ENCODE measurements at regions not wholly inside any gene's neighbourhood (a gene's known extent, or its start where the extent isn't known, plus 50 kb on each side); places are given as distances from the start of the nearest gene placed in this dataset.

GRCh38 chr2:75432761-75433361, 127.9 kb downstream of the EVA1A start:
- no peaks in the 10 kb centered on the region; the same call in 1 of the 2 replicates for H3K9me2 ChIP-seq (ENCODE audit: insufficient read depth)
- H4K20me1 ChIP-seq (replicated peaks; ENCODE audit: insufficient read depth), result no peaks in the 10 kb centered on the region
- Mint-ChIP-seq H3K4me3 (no peak overlapping the region), H3K27ac (no peak overlapping the region), H3K4me1 (peaks cover 44% of the 10 kb centered on the region), H3K27me3 (ENCODE audit: insufficient read depth, low read depth, poor library complexity) (peaks cover 1% of the 10 kb centered on the region), H3K36me3 (ENCODE audit: low read depth) (no peaks in the 10 kb centered on the region), H3K9me3 (no peaks in the 10 kb centered on the region)
- DNase-seq (ENCODE audit: low spot score) (peak; percentile 21), ATAC-seq (peak; percentile 52)
- H3K27me3 ChIP-seq (ENCODE audit: insufficient read depth), result no peaks in the 10 kb centered on the region
- H3K27ac ChIP-seq (ENCODE audit: low read depth), result no peak overlapping the region
- no peak overlapping the region for H3K4me3 ChIP-seq
- TF ChIP-seq NANOG (IDR thresholded peaks at IDR 0.05; ENCODE audit: borderline replicate concordance) (no peak), ZNF114 (CRISPR knock-in tag; IDR thresholded peaks at IDR 0.05) (no peak), POLR2AphosphoS5 (IDR thresholded peaks at IDR 0.05; ENCODE audit: low read depth) (no peak), EZH2 (IDR thresholded peaks at IDR 0.05; ENCODE audit: low read depth, unreplicated experiment) (no peak), CREB1 (CRISPR knock-in tag; IDR thresholded peaks at IDR 0.05; ENCODE audit: low read depth) (no peak), STAT1 (IDR thresholded peaks at IDR 0.05; ENCODE audit: unreplicated experiment) (no peak), EZH2phosphoT487 (IDR thresholded peaks at IDR 0.05; ENCODE audit: unreplicated experiment) (no peak)
- no peaks in the 10 kb centered on the region for H3K36me3 ChIP-seq (ENCODE audit: insufficient read depth)
- no peaks in the 10 kb centered on the region for H3K79me2 ChIP-seq (replicated peaks; ENCODE audit: insufficient read depth)
- H3K4me2 ChIP-seq, result no peak overlapping the region
- no peaks in the 10 kb centered on the region for H3F3A ChIP-seq (replicated peaks; ENCODE audit: low read depth)
- peak overlapping the region; percentile 90 for H2AFZ ChIP-seq
- H3K4me1 ChIP-seq (ENCODE audit: insufficient read depth), result peaks cover 44% of the 10 kb centered on the region

- H3K27ac Mint-ChIP-seq, result no peak overlapping the region
- Histone ChIP-seq H3K4me1 (ENCODE audit: insufficient read depth) (peaks cover 48% of the 10 kb centered on the region), H3K36me3 (ENCODE audit: insufficient read depth) (no peaks in the 10 kb centered on the region), H3F3A (replicated peaks; ENCODE audit: low read depth) (no peaks in the 10 kb centered on the region), H3K79me2 (replicated peaks; ENCODE audit: insufficient read depth) (no peaks in the 10 kb centered on the region), H3K9me2 (ENCODE audit: insufficient read depth) (no peaks in the 10 kb centered on the region; the same call in 1 of the 2 replicates), H3K27me3 (ENCODE audit: insufficient read depth) (no peaks in the 10 kb centered on the region), H3K4me2 (0 out of 2 replicates have a peak overlapping the region, but pooled peaks have one; percentile 52), H4K20me1 (replicated peaks; ENCODE audit: insufficient read depth) (no peaks in the 10 kb centered on the region), H3K4me3 (no peak overlapping the region), H2AFZ (peak overlapping the region; percentile 14; the same call in 1 of the 2 replicates), H3K27ac (ENCODE audit: low read depth) (no peak overlapping the region)
- H3K4me3 Mint-ChIP-seq, result no peak overlapping the region
- DNase-seq (ENCODE audit: low spot score) (no peak), ATAC-seq (no peak)
- no peaks in the 10 kb centered on the region for H3K9me3 Mint-ChIP-seq
- no peaks in the 10 kb centered on the region for H3K36me3 Mint-ChIP-seq (ENCODE audit: low read depth)
- H3K27me3 Mint-ChIP-seq (ENCODE audit: insufficient read depth, low read depth, poor library complexity), result peaks cover 2% of the 10 kb centered on the region
- H3K4me1 Mint-ChIP-seq, result peaks cover 54% of the 10 kb centered on the region
- TF ChIP-seq EZH2phosphoT487 (IDR thresholded peaks at IDR 0.05; ENCODE audit: unreplicated experiment) (no peak), NANOG (IDR thresholded peaks at IDR 0.05; ENCODE audit: borderline replicate concordance) (no peak), EZH2 (IDR thresholded peaks at IDR 0.05; ENCODE audit: low read depth, unreplicated experiment) (no peak), CREB1 (CRISPR knock-in tag; IDR thresholded peaks at IDR 0.05; ENCODE audit: low read depth) (no peak), ZNF114 (CRISPR knock-in tag; IDR thresholded peaks at IDR 0.05) (no peak), POLR2AphosphoS5 (IDR thresholded peaks at IDR 0.05; ENCODE audit: low read depth) (no peak), REST (IDR thresholded peaks at IDR 0.05; ENCODE audit: unreplicated experiment) (no peak), ZNF331 (CRISPR knock-in tag; IDR thresholded peaks at IDR 0.05; ENCODE audit: low read depth) (no peak), STAT1 (IDR thresholded peaks at IDR 0.05; ENCODE audit: unreplicated experiment) (no peak), JUNB (IDR thresholded peaks at IDR 0.05; ENCODE audit: unreplicated experiment) (no peak)
- TF ChIP-seq, protein P1, sequence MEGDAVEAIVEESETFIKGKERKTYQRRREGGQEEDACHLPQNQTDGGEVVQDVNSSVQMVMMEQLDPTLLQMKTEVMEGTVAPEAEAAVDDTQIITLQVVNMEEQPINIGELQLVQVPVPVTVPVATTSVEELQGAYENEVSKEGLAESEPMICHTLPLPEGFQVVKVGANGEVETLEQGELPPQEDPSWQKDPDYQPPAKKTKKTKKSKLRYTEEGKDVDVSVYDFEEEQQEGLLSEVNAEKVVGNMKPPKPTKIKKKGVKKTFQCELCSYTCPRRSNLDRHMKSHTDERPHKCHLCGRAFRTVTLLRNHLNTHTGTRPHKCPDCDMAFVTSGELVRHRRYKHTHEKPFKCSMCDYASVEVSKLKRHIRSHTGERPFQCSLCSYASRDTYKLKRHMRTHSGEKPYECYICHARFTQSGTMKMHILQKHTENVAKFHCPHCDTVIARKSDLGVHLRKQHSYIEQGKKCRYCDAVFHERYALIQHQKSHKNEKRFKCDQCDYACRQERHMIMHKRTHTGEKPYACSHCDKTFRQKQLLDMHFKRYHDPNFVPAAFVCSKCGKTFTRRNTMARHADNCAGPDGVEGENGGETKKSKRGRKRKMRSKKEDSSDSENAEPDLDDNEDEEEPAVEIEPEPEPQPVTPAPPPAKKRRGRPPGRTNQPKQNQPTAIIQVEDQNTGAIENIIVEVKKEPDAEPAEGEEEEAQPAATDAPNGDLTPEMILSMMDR (conservative IDR thresholded peaks at IDR 0.05; ENCODE audit: low read depth in 2 of 2), result no peak
These were observed 129.0 kb downstream of the EVA1A start for GRCh38 chr2:75431763-75432162.

Data from GM23338 (cell line).